ENCODE measurements at regions not wholly inside any gene's neighbourhood (a gene's known extent, or its start where the extent isn't known, plus 50 kb on each side); places are given as distances from the start of the nearest gene placed in this dataset.

DNA sequence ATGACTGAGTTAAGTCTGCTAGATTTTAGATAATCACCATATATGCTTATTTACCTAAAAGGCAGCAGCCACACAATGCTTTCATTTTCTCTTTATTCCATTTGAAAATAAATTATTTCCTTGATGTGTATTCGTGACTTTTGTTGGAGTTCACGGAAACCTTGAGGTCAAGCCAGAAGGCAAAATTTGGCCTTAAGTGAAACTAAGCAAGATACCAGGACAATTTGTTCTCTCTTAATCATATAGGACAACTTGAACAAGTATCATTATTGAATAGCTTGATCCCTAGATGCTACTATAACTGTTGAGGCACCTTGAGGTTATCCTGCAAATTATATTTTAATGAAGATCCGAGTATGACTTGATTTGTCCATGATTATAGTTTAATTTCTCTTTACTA, 429.2 kb upstream of the DACH1 start:
- H3K27me3 Mint-ChIP-seq = no peaks in the 10 kb centered on the region
- H3K36me3 Mint-ChIP-seq = no peaks in the 10 kb centered on the region
- no peaks in the 10 kb centered on the region for H3K4me1 Mint-ChIP-seq
- H3K4me3 Mint-ChIP-seq = no peak overlapping the region
- H3K9me3 Mint-ChIP-seq (ENCODE audit: low read depth) = peaks cover 6% of the 10 kb centered on the region
- ATAC-seq = no peak
- CTCF ChIA-PET = no interaction called here
- H3K27ac Mint-ChIP-seq = no peak overlapping the region
- DNase-seq = no peak

DNA sequence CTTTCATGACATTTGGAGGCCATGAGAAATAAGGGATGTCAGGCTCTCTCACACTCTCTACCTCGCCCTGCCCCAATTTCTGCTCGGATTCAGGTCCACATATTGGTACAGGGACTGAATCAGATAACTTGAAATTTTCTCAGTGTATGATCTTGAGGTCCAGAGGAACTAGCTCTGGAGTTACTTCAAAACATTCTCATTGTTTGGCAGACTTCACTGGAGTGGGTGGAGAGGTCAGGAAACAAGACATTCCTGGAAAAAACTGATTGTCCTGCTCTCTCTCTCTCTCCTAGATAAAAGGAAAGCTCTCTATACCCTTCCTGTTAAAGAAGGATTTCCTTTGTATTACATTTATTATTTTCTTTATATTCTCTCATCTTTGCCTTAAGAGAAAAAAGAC, 428.1 kb upstream of the DACH1 start:
- Mint-ChIP-seq H3K4me3 (no peak overlapping the region), H3K36me3 (no peaks in the 10 kb centered on the region), H3K27ac (no peak overlapping the region), H3K27me3 (no peaks in the 10 kb centered on the region), H3K4me1 (no peaks in the 10 kb centered on the region), H3K9me3 (ENCODE audit: low read depth) (peaks cover 6% of the 10 kb centered on the region)
- no peak for DNase-seq
- ATAC-seq = no peak
- CTCF ChIA-PET = no interaction called here

DNA sequence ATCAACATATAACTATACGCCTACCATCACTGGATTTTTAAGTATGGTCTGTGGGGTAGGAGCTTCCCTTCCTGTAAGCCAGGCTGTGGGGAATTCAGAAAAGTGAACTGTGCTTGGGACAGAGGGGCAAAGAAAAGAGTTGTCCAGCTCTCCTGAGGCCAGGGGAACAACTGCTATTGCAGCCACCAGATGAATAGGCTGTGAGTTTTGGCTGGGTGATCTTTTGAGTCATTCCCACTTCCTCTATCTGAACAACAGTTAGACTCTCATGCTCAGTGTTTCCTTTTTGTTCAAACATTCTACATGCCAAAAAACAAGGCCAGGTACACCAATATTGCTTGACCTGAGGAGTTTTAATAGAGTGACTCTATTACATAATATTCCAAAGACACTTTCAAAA, 426.2 kb upstream of the DACH1 start:
- Mint-ChIP-seq H3K9me3 (ENCODE audit: low read depth) (peaks cover 6% of the 10 kb centered on the region), H3K27ac (no peak overlapping the region), H3K27me3 (no peaks in the 10 kb centered on the region), H3K36me3 (no peaks in the 10 kb centered on the region), H3K4me1 (no peaks in the 10 kb centered on the region), H3K4me3 (no peak overlapping the region)
- no peak for ATAC-seq
- no peak for DNase-seq
- CTCF ChIA-PET = no interaction called here

DNA sequence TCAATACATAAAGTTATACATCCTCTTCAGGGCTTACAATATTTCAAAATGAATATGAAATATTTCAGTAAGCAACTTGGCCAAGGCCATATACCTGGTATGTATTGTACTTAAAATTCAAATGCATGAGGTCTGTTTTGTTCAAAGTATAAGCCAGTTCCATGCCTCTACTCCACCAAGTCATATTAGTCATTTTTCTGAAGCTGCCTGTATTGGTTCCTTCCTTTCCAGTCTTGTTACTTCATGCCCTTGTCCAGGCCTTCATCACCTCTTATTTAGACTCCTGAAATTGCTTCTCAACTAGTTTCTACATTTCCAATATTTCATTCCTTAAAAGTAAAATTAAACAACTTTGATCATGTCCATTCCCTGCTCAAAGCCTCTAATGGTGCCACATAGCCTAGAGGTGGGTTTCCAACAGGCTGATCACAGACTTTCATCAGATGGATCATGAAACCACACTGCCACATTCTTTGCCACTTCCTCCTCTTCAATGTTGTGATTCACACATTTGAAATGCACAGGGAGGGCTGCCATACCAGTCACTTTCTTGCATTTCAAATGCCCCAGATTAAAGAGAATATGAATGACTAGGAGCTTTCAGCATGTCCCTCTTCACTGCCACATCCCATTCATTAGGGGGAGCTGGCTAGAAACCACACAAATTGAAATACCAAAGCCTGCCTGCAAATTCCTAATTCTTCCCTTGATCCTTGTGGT, 424.1 kb upstream of the DACH1 start:
- ATAC-seq = no peak
- H3K4me1 Mint-ChIP-seq = no peaks in the 10 kb centered on the region
- peaks cover 6% of the 10 kb centered on the region for H3K9me3 Mint-ChIP-seq (ENCODE audit: low read depth)
- no peaks in the 10 kb centered on the region for H3K36me3 Mint-ChIP-seq
- H3K27me3 Mint-ChIP-seq = no peaks in the 10 kb centered on the region
- no peak overlapping the region for H3K27ac Mint-ChIP-seq
- H3K4me3 Mint-ChIP-seq = no peak overlapping the region
- no peak for DNase-seq
- CTCF ChIA-PET = no interaction called here

DNA sequence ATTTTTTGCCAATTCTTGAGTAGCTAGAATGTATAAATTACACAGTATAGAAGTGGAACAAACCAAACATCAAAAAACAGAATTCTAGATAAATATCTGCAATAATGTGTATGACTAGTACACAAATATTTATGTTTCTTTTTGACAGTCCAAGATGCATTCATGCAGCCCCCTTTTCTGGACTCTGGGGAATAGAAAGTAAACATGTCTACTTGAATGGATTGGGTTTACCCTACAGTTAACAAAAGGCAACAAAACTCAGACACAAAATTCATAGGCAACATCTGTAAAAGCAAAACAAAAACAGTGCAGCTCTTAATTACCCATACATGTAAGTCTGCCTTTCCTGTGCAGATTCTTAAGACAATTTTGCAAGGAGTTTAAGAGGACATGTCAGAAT, 419.4 kb upstream of the DACH1 start:
- Mint-ChIP-seq H3K36me3 (no peaks in the 10 kb centered on the region), H3K27me3 (no peaks in the 10 kb centered on the region), H3K4me3 (no peak overlapping the region), H3K4me1 (no peaks in the 10 kb centered on the region), H3K27ac (no peak overlapping the region), H3K9me3 (ENCODE audit: low read depth) (peaks cover 2% of the 10 kb centered on the region)
- CTCF ChIA-PET = no interaction called here
- DNase-seq (no peak), ATAC-seq (no peak)

DNA sequence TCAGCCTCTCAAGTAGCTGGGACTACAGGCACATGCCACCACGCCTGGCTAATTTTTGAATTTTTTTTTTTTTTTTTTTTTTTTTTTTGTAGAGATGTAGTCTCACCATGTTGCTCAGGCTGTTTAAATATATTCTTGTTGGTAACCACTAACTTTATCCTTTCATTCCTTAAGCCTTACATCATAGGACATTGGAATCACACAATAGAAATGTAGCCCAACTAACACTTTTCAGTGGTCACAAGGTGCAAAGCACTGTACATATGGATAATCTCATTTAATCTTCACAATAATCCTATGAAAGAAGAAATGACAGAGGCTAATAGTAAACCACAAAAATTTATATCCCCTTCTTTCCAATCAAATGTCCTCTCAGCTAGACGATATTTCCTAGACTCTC, 417.8 kb upstream of the DACH1 start:
- CTCF ChIA-PET = no interaction called here
- Mint-ChIP-seq H3K4me1 (no peaks in the 10 kb centered on the region), H3K9me3 (ENCODE audit: low read depth) (peaks cover 2% of the 10 kb centered on the region), H3K36me3 (no peaks in the 10 kb centered on the region), H3K27me3 (no peaks in the 10 kb centered on the region), H3K4me3 (no peak overlapping the region), H3K27ac (no peak overlapping the region)
- DNase-seq (no peak), ATAC-seq (no peak)

DNA sequence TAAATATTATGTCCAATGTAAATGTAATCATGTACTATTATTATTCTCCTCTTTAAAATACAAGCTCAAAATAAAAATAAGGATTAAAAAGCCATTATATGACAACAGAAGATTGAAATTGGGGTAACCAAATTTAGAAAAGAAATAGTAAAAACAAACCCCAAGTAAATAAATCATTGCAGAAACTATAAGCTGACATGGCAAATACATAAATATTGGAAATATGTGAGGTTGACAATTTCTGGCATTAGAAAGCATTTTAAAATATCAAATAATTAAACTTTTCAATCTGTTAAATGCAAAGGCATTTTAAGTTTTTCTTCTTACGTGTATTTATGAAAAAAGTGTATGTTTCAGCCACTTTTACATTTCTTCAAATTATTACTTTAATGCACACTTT, 394.7 kb upstream of the DACH1 start:
- Mint-ChIP-seq H3K9me3 (ENCODE audit: low read depth) (peaks cover 9% of the 10 kb centered on the region), H3K36me3 (no peaks in the 10 kb centered on the region), H3K4me3 (no peak overlapping the region), H3K27ac (no peak overlapping the region), H3K27me3 (no peaks in the 10 kb centered on the region), H3K4me1 (no peaks in the 10 kb centered on the region)
- CTCF ChIA-PET = no interaction called here
- DNase-seq (no peak), ATAC-seq (no peak)

DNA sequence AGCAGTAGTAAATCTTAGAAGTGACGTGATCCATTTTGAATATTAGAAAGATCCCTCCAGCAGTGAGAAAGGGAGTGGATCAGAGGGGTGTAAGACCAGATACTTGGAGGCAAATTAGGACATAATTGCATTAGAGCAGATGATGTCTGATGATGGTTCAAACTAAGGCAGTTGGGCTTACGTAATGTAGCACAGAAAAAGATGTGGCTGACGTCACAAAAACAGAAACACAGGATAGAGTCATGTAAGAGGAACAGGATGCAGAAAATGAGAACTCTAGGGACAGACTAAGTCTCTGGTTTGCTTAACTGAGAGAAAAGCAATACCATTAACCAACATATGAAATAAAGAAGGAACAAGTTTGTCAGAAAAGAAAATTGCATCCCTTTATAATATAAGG, 392.5 kb upstream of the DACH1 start:
- Mint-ChIP-seq H3K4me1 (no peaks in the 10 kb centered on the region), H3K36me3 (no peaks in the 10 kb centered on the region), H3K4me3 (no peak overlapping the region), H3K9me3 (ENCODE audit: low read depth) (peaks cover 6% of the 10 kb centered on the region), H3K27me3 (no peaks in the 10 kb centered on the region), H3K27ac (no peak overlapping the region)
- CTCF ChIA-PET = no interaction called here
- DNase-seq (no peak), ATAC-seq (no peak)

DNA sequence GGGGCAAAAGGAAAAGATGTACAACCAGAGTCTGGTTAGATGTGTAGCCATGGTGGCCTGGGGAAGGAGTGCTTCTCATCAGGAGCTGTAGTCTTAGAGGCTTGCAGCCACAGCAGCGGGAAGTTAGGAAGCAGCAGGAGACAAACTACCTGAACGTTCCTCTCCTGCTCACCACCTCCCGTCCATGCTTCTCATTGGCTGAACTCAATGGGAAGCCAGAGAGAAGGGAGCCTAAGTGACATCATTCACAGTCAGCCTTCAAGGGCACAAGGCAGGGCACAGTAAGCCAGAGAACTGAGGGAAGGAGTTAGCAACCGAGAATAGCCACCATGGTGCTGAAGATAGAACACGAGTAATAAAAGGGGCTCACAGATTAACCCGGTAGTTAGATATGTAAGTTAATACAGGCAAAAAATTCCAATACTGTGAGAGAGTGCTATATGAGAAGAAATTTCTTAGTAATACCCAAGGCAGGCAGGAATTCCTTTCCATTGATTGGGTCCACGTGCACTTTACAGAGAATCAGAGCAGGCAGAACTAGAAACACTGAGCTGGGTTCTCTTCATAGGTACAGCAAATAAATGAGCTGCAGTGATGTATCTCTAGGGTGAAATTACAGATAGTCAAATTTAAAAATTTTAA, 391.5 kb upstream of the DACH1 start:
- Mint-ChIP-seq H3K27me3 (no peaks in the 10 kb centered on the region), H3K36me3 (no peaks in the 10 kb centered on the region), H3K4me1 (no peaks in the 10 kb centered on the region), H3K9me3 (ENCODE audit: low read depth) (peaks cover 5% of the 10 kb centered on the region), H3K4me3 (no peak overlapping the region), H3K27ac (no peak overlapping the region)
- DNase-seq (no peak), ATAC-seq (no peak)
- CTCF ChIA-PET = no interaction called here

DNA sequence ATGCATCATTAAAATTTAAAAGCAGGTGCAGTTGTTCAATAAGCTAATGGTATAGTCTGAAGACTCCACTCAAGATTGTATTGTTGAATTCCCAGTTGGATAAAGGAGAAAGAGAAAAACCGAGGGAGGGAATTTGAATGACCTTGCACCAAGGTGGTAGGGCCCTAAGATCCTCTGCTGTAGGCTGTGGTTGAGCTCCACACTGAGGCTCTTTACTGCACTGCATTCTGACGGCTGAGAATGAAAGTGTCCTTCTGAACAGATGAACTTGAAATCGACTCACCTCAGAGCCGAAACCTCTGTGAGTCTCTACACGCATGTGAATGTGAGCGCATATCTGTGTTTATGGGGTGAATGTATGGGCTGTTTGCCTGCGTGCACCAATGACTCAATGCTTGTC, 388.9 kb upstream of the DACH1 start:
- H3K9me3 Mint-ChIP-seq (ENCODE audit: low read depth) = peaks cover 4% of the 10 kb centered on the region
- DNase-seq = no peak
- H3K36me3 Mint-ChIP-seq = no peaks in the 10 kb centered on the region
- H3K27me3 Mint-ChIP-seq = no peaks in the 10 kb centered on the region
- CTCF ChIA-PET = no interaction called here
- H3K4me3 Mint-ChIP-seq = no peak overlapping the region
- no peaks in the 10 kb centered on the region for H3K4me1 Mint-ChIP-seq
- ATAC-seq = no peak
- no peak overlapping the region for H3K27ac Mint-ChIP-seq

DNA sequence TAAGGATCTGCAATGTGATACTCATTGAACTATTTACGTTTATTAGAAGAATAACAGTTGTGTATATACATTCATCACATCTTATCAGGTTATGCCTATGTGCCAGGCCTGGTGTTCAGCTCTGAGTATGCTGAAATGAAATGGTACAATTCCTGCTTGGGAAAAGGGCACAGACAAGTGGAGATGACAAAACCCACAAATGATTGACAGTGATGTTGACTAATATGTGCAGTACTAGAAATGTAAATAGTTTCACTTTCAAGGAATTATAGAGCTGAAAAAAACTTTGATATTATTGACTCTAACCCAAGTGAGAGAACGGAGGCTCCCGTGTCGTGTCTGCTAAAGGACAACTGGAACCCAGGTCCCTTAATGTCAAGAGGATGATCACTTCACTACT, 386.8 kb upstream of the DACH1 start:
- no peaks in the 10 kb centered on the region for H3K27me3 Mint-ChIP-seq
- CTCF ChIA-PET = no interaction called here
- no peak overlapping the region for H3K4me3 Mint-ChIP-seq
- no peak overlapping the region for H3K27ac Mint-ChIP-seq
- H3K4me1 Mint-ChIP-seq = no peaks in the 10 kb centered on the region
- H3K36me3 Mint-ChIP-seq = no peaks in the 10 kb centered on the region
- H3K9me3 Mint-ChIP-seq (ENCODE audit: low read depth) = peaks cover 4% of the 10 kb centered on the region
- ATAC-seq (no peak), DNase-seq (no peak)

DNA sequence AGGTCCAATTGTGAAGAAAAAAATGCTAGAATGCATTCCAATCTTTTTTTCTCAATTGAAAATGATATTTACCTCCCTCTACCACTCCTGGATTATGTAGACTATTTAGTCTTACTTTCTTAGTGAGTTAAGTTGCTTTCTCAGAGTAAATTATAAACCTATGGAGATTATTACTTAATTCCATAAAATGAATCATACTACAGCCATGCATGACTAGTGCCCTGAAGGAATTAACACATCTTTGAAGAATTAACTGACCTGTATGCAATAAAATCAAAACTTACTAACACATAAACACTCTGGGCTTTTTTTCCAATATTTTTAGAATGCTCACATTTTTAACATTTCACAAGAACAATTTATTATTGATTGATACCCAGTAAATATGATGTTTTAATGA, 379.4 kb upstream of the DACH1 start:
- DNase-seq = no peak
- H3K36me3 Mint-ChIP-seq = no peaks in the 10 kb centered on the region
- no peak overlapping the region for H3K27ac Mint-ChIP-seq
- no peaks in the 10 kb centered on the region for H3K4me1 Mint-ChIP-seq
- H3K4me3 Mint-ChIP-seq = no peak overlapping the region
- ATAC-seq = no peak
- no peaks in the 10 kb centered on the region for H3K9me3 Mint-ChIP-seq (ENCODE audit: low read depth)
- CTCF ChIA-PET = no interaction called here
- no peaks in the 10 kb centered on the region for H3K27me3 Mint-ChIP-seq

DNA sequence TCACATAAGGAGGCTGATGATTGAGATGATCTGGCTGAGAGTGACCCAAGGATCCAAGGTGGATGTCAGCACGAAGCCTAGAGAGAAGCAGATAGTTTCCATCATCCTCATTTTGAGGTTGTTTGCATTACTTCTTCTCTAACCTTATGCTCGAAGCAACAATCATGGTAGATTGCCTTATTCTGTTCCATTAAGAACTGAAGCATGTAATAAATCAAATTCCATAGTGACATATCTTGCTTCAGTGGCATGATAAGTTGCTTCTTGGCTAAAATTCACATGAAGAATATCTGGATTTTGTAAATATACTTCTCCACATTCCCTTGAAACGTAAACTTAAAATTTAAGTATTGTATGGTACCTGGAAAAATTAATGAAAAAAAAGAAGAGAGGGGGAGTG, 377.8 kb upstream of the DACH1 start:
- Mint-ChIP-seq H3K4me3 (no peak overlapping the region), H3K27me3 (no peaks in the 10 kb centered on the region), H3K36me3 (no peaks in the 10 kb centered on the region), H3K9me3 (ENCODE audit: low read depth) (no peaks in the 10 kb centered on the region), H3K4me1 (no peaks in the 10 kb centered on the region), H3K27ac (no peak overlapping the region)
- CTCF ChIA-PET = no interaction called here
- ATAC-seq = no peak
- no peak for DNase-seq

DNA sequence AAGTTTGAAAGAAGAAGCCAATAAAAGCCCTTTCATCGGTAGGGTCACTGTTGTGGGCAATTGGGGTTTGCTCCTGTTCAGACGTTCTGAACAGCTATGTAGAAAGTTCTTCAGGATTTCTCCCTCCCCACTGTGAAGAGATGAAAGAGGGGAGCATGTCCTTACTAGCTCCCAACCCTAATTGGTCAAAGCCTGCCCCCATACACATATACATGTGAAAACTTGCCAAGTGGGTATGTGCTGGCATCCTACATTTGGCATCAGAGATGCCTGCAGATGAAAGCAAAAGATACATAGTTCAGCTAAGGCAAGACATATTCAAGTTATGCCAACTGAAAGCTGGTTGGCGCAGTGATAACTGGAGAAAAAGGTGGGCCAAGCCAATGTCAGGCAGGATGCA, 363.1 kb upstream of the DACH1 start:
- Mint-ChIP-seq H3K36me3 (no peaks in the 10 kb centered on the region), H3K4me3 (no peak overlapping the region), H3K4me1 (no peaks in the 10 kb centered on the region), H3K27me3 (no peaks in the 10 kb centered on the region), H3K9me3 (ENCODE audit: low read depth) (no peaks in the 10 kb centered on the region), H3K27ac (no peak overlapping the region)
- CTCF ChIA-PET = no interaction called here
- no peak for DNase-seq
- ATAC-seq = no peak

DNA sequence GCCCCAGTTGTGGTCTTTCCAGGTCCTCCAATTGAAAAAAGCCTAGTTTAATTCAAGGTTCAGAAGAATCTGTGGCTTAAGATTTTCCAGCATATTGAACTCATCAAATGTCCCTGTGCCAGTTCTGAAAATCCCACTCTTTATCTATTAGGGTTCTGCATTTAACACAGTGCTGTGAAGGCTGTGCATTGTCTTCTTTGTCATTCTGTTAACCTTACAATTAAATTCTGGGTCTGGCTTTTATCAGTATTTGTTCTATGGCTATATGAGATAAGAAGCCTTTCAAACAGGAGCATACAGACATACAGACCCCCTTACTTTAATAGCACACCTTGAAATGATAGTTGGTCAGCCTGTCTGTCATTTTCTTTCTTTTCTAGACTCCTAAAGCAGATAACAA, 362.1 kb upstream of the DACH1 start:
- CTCF ChIA-PET = no interaction called here
- DNase-seq = no peak
- no peaks in the 10 kb centered on the region for H3K9me3 Mint-ChIP-seq (ENCODE audit: low read depth)
- H3K4me3 Mint-ChIP-seq = no peak overlapping the region
- no peak overlapping the region for H3K27ac Mint-ChIP-seq
- no peaks in the 10 kb centered on the region for H3K27me3 Mint-ChIP-seq
- no peaks in the 10 kb centered on the region for H3K4me1 Mint-ChIP-seq
- H3K36me3 Mint-ChIP-seq = no peaks in the 10 kb centered on the region
- no peak for ATAC-seq
